ENCODE measurements at regions not wholly inside any gene's neighbourhood (a gene's known extent, or its start where the extent isn't known, plus 50 kb on each side); places are given as distances from the start of the nearest gene placed in this dataset.
"Not testable (repeated sequence)": the region's sequence is repeated elsewhere in the genome, so short reads cannot be mapped to it uniquely, and the experiment has no call there.

GRCh38 chr4:83731609-83732008 is 195.7 kb downstream of the GPAT3 start:
- H3K4me3 Mint-ChIP-seq, result no peak overlapping the region
- no peaks in the 10 kb centered on the region for H3K9me3 Mint-ChIP-seq
- H3K4me1 Mint-ChIP-seq (ENCODE audit: low read depth), result peaks cover 14% of the 10 kb centered on the region; the same call in 1 of the 2 replicates
- no peak for DNase-seq
- TF ChIP-seq CTCF (IDR thresholded peaks at IDR 0.05), result no peak
- peaks cover 15% of the 10 kb centered on the region for H3K27me3 Mint-ChIP-seq (ENCODE audit: insufficient read depth)
- no peaks in the 10 kb centered on the region for H3K36me3 Mint-ChIP-seq (ENCODE audit: low read depth)
- no peak overlapping the region for H3K27ac Mint-ChIP-seq

- not testable (repeated sequence) for DNase-seq; H3K27ac Mint-ChIP-seq; H3K4me3 Mint-ChIP-seq; H3K36me3 Mint-ChIP-seq (ENCODE audit: low read depth); H3K9me3 Mint-ChIP-seq
- Mint-ChIP-seq H3K4me1 (ENCODE audit: low read depth) (peaks cover 14% of the 10 kb centered on the region; the same call in 1 of the 2 replicates), H3K27me3 (ENCODE audit: insufficient read depth) (peaks cover 15% of the 10 kb centered on the region)
Measured at GRCh38 chr4:83730958-83731357, 195.1 kb downstream of the GPAT3 start.

- no peak overlapping the region for H3K27ac Mint-ChIP-seq
- DNase-seq, result no peak
- H3K4me1 Mint-ChIP-seq (ENCODE audit: low read depth), result peaks cover 14% of the 10 kb centered on the region; the same call in 1 of the 2 replicates
- no peaks in the 10 kb centered on the region for H3K36me3 Mint-ChIP-seq (ENCODE audit: low read depth)
- no peak overlapping the region for H3K4me3 Mint-ChIP-seq
- TF ChIP-seq CTCF (IDR thresholded peaks at IDR 0.05), result no peak
- no peaks in the 10 kb centered on the region for H3K9me3 Mint-ChIP-seq
- H3K27me3 Mint-ChIP-seq (ENCODE audit: insufficient read depth), result peaks cover 15% of the 10 kb centered on the region
Measured at GRCh38 chr4:83728191-83728590, 192.3 kb downstream of the GPAT3 start.

GRCh38 chr4:83725336-83726085 is 189.6 kb downstream of the GPAT3 start:
- H3K27ac Mint-ChIP-seq, result no peak overlapping the region
- no peaks in the 10 kb centered on the region for H3K4me1 Mint-ChIP-seq (ENCODE audit: low read depth)
- TF ChIP-seq CTCF (IDR thresholded peaks at IDR 0.05), result no peak
- no peaks in the 10 kb centered on the region for H3K36me3 Mint-ChIP-seq (ENCODE audit: low read depth)
- H3K9me3 Mint-ChIP-seq, result no peaks in the 10 kb centered on the region
- H3K27me3 Mint-ChIP-seq (ENCODE audit: insufficient read depth), result peaks cover 13% of the 10 kb centered on the region
- H3K4me3 Mint-ChIP-seq, result no peak overlapping the region
- DNase-seq, result no peak

- Mint-ChIP-seq H3K9me3 (no peaks in the 10 kb centered on the region), H3K27me3 (ENCODE audit: insufficient read depth) (peaks cover 13% of the 10 kb centered on the region), H3K27ac (no peak overlapping the region), H3K4me1 (ENCODE audit: low read depth) (no peaks in the 10 kb centered on the region), H3K4me3 (no peak overlapping the region), H3K36me3 (ENCODE audit: low read depth) (no peaks in the 10 kb centered on the region)
- DNase-seq, result no peak
- no peak for TF ChIP-seq CTCF (IDR thresholded peaks at IDR 0.05)
Measured at GRCh38 chr4:83724485-83725335, 188.8 kb downstream of the GPAT3 start.

- TF ChIP-seq CTCF (IDR thresholded peaks at IDR 0.05), result no peak
- Mint-ChIP-seq H3K9me3 (no peaks in the 10 kb centered on the region), H3K27ac (no peak overlapping the region), H3K4me3 (no peak overlapping the region), H3K4me1 (ENCODE audit: low read depth) (no peaks in the 10 kb centered on the region), H3K27me3 (ENCODE audit: insufficient read depth) (peaks cover 13% of the 10 kb centered on the region), H3K36me3 (ENCODE audit: low read depth) (no peaks in the 10 kb centered on the region)
- DNase-seq, result no peak
Measured at GRCh38 chr4:83723609-83724008, 187.7 kb downstream of the GPAT3 start.

All from HFFc6 (cell line).